H9 (cell line): ENCODE measurements at regions not wholly inside any gene's neighbourhood (a gene's known extent, or its start where the extent isn't known, plus 50 kb on each side); places are given as distances from the start of the nearest gene placed in this dataset.
A peak's percentile ranks its signal among the peaks of the same experiment; 100 is the strongest.

Source experiments
- DNase-seq: peaks from one replicate; pipeline ENCODE4 v3.0.0-alpha.2; 2017
- H2AFZ ChIP-seq: one replicate; pipeline ENCODE4 v1.6.1; 2013; ENCODE audit warnings: mild to moderate bottlenecking, low read length, control low read depth, moderate library complexity
- H2AK5ac ChIP-seq: 2 replicates; pipeline ENCODE4 v1.6.1; 2013; ENCODE audit warnings: low read length, control low read depth, mixed read lengths; ENCODE audit not compliant: insufficient read length
- H2BK120ac ChIP-seq: one replicate; pipeline ENCODE4 v1.6.1; 2013; ENCODE audit warnings: low read depth, mild to moderate bottlenecking, low read length, control low read depth, inconsistent platforms; ENCODE audit not compliant: poor library complexity, severe bottlenecking
- H2BK12ac ChIP-seq: 2 replicates; pipeline ENCODE4 v1.6.1; 2013; ENCODE audit warnings: low read length, control low read depth, mixed read lengths, low read depth; ENCODE audit not compliant: insufficient read length
- H2BK15ac ChIP-seq: 2 replicates; pipeline ENCODE4 v1.6.1; 2013; ENCODE audit warnings: low read depth, low read length, control low read depth
- H2BK20ac ChIP-seq: one replicate; pipeline ENCODE4 v1.6.1; 2013; ENCODE audit warnings: low read depth, mild to moderate bottlenecking, low read length, control low read depth, inconsistent platforms; ENCODE audit not compliant: poor library complexity, severe bottlenecking
- H2BK5ac ChIP-seq: 2 replicates; pipeline ENCODE4 v1.6.1; 2013; ENCODE audit warnings: low read length, control low read depth, mixed read lengths; ENCODE audit not compliant: insufficient read length
- H3K14ac ChIP-seq: 2 replicates; pipeline ENCODE4 v1.6.1; 2013; ENCODE audit warnings: low read length, control low read depth; ENCODE audit not compliant: insufficient read depth
- H3K18ac ChIP-seq: 2 replicates; pipeline ENCODE4 v1.6.1; 2013; ENCODE audit warnings: low read depth, mild to moderate bottlenecking, mixed read lengths, low read length, control low read depth; ENCODE audit not compliant: insufficient read length
- H3K23ac ChIP-seq: 2 replicates; pipeline ENCODE4 v1.6.1; 2013; ENCODE audit warnings: low read length, control low read depth, mixed read lengths, low read depth; ENCODE audit not compliant: insufficient read length
- H3K23me2 ChIP-seq: 2 replicates; pipeline ENCODE4 v1.6.1; 2013; ENCODE audit warnings: low read depth, mild to moderate bottlenecking, mixed read lengths, low read length, control low read depth; ENCODE audit not compliant: insufficient read length, poor library complexity, severe bottlenecking
- H3K27ac ChIP-seq: 2 replicates; pipeline ENCODE4 v1.5.1; 2013; ENCODE audit warnings: low read length, control low read depth, mixed read lengths, low read depth; ENCODE audit not compliant: insufficient read length
- H3K27me3 ChIP-seq: 2 replicates; pipeline ENCODE4 v1.6.1; 2013; ENCODE audit warnings: low read length, control low read depth, inconsistent platforms; ENCODE audit not compliant: insufficient read depth
- H3K4ac ChIP-seq: 2 replicates; pipeline ENCODE4 v1.6.1; 2013; ENCODE audit warnings: low read depth, mild to moderate bottlenecking, control low read depth, inconsistent platforms, low read length, moderate library complexity
- H3K4me1 ChIP-seq: 2 replicates; pipeline ENCODE4 v1.6.1; 2013; ENCODE audit warnings: low read length, control low read depth, inconsistent platforms; ENCODE audit not compliant: insufficient read depth
- H3K4me2 ChIP-seq: 2 replicates; pipeline ENCODE4 v1.6.1; 2013; ENCODE audit warnings: low read length, control low read depth, mixed read lengths; ENCODE audit not compliant: insufficient read length, insufficient read depth
- H3K56ac ChIP-seq: 2 replicates; pipeline ENCODE4 v1.6.1; 2013; ENCODE audit warnings: low read depth, mild to moderate bottlenecking, mixed read lengths, low read length, control low read depth; ENCODE audit not compliant: insufficient read length
- H3K79me1 ChIP-seq: 2 replicates; pipeline ENCODE4 v1.6.1; 2013; ENCODE audit warnings: low read depth, mild to moderate bottlenecking, moderate library complexity, low read length, control low read depth, inconsistent platforms; ENCODE audit not compliant: insufficient read depth, poor library complexity, severe bottlenecking
- H3K79me2 ChIP-seq: 2 replicates; pipeline ENCODE4 v1.6.1; 2013; ENCODE audit warnings: low read length, control low read depth, inconsistent platforms; ENCODE audit not compliant: insufficient read depth
- H3K9ac ChIP-seq: 2 replicates; pipeline ENCODE4 v1.6.1; 2013; ENCODE audit warnings: low read length, control low read depth, mixed read lengths; ENCODE audit not compliant: insufficient read length; ENCODE audit errors: extremely low read depth
- H3K9me3 ChIP-seq: one replicate; pipeline ENCODE4 v1.6.1; 2013; ENCODE audit warnings: low read depth, low read length, inconsistent platforms; ENCODE audit not compliant: control insufficient read depth
- H3T11ph ChIP-seq: one replicate; pipeline ENCODE4 v1.6.1; 2013; ENCODE audit warnings: mild to moderate bottlenecking, low read length, control low read depth, inconsistent platforms
- H4K20me1 ChIP-seq: one replicate; pipeline ENCODE4 v1.6.1; 2013; ENCODE audit not compliant: control insufficient read depth, insufficient read length, insufficient read depth
- H4K5ac ChIP-seq: 2 replicates; pipeline ENCODE4 v1.6.1; 2013; ENCODE audit warnings: low read depth, mild to moderate bottlenecking, mixed read lengths, low read length, control low read depth; ENCODE audit not compliant: insufficient read length
- H4K8ac ChIP-seq: replicated peaks from 2 replicates; pipeline ENCODE4 v1.6.1; 2013; ENCODE audit warnings: low read length, control low read depth, mixed read lengths, low read depth; ENCODE audit not compliant: insufficient read length
- H4K91ac ChIP-seq: 2 replicates; pipeline ENCODE4 v1.6.1; 2013; ENCODE audit warnings: low read depth, mild to moderate bottlenecking, moderate library complexity, mixed read lengths, low read length, control low read depth; ENCODE audit not compliant: insufficient read length
- H3K27ac Mint-ChIP-seq, 3 experiments: 2 replicates in 2 of 3; 3 replicates in 1 of 3; pipeline ENCODE4 v1.8.0; 2020 to 2021; ENCODE audit warnings: mixed read lengths in 3 of 3, mild to moderate bottlenecking in 1 of 3, moderate library complexity in 1 of 3
- H3K27me3 Mint-ChIP-seq: 2 replicates; pipeline ENCODE4 v1.8.0; 2021; ENCODE audit warnings: low read depth, mild to moderate bottlenecking, moderate library complexity, mixed read lengths
- H3K36me3 Mint-ChIP-seq, 3 experiments: 2 replicates in 2 of 3; 3 replicates in 1 of 3; pipeline ENCODE4 v1.8.0; 2020 to 2021; ENCODE audit warnings: low read depth in 3 of 3, mixed read lengths in 3 of 3; ENCODE audit not compliant: insufficient read depth in 1 of 3
- H3K4me1 Mint-ChIP-seq, 2 experiments: 2 replicates each; pipeline ENCODE4 v1.8.0; 2020; ENCODE audit warnings: mixed read lengths in 2 of 2
- H3K4me3 Mint-ChIP-seq, 2 experiments: 2 replicates in 1 of 2; 3 replicates in 1 of 2; pipeline ENCODE4 v1.8.0; 2020 to 2021; ENCODE audit warnings: mild to moderate bottlenecking in 2 of 2, mixed read lengths in 2 of 2, moderate library complexity in 1 of 2
- H3K9me3 Mint-ChIP-seq, 2 experiments: 2 replicates in 1 of 2; 3 replicates in 1 of 2; pipeline ENCODE4 v1.8.0; 2020; ENCODE audit warnings: mild to moderate bottlenecking in 2 of 2, mixed read lengths in 2 of 2, moderate library complexity in 1 of 2
- CTCF ChIP-seq: fragments of 200-600 bp; sonication (generic); conservative IDR thresholded peaks from 3 replicates; pipeline ENCODE4 v1.8.0; 2021; ENCODE audit warnings: antibody characterized with exemption, mild to moderate bottlenecking
- WGBS: extraction: QIAGEN DNeasy Blood & Tissue Kit; methylation state at CpG from one replicate; pipeline ENCODE4 v1.1.7; 2013; ENCODE audit warnings: missing lambda C conversion rate, low lambda C conversion rate, mixed read lengths; ENCODE audit not compliant: insufficient read length; ENCODE audit errors: extremely low coverage; 5-methylcytosine and 5-hydroxymethylcytosine counted together

DNA sequence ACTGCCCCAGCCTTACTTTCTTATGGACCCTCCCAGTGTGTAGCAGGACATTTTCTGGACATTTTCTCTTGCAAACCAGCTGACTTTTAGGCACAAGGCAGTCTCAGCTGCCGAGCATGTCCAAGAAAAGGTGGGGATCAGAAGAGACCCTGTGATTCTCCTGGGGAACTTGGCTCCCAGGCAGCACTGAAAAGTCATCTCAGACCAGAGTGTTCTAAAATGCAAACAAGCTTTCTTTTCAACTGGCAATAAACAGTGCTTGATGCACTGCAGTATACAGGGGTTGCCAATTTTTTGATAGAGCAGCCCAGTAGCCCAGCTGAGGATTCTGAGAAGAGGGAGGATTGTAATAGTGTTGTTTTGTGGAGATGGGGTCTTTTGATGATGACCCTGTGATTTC, 168.0 kb upstream of the PHYHIPL start:
- H3K56ac ChIP-seq = no peak overlapping the region
- H2BK20ac ChIP-seq = no peak overlapping the region
- H2BK5ac ChIP-seq = no peak overlapping the region
- no peak overlapping the region for H4K91ac ChIP-seq
- no peak overlapping the region for H3T11ph ChIP-seq
- H3K4me2 ChIP-seq = no peak overlapping the region
- H3K23ac ChIP-seq = no peak overlapping the region
- no peak overlapping the region for H3K18ac ChIP-seq
- H2BK12ac ChIP-seq = no peak overlapping the region
- Mint-ChIP-seq H3K27ac (no peak overlapping the region), H3K9me3 (no peaks in the 10 kb centered on the region), H3K4me3 (no peak overlapping the region), H3K4me1 (peaks cover 3% of the 10 kb centered on the region in 2 experiments; a peak in 3 of 4 replicates), H3K36me3 (no peaks in the 10 kb centered on the region), H3K27me3 (no peaks in the 10 kb centered on the region)
- no peaks in the 10 kb centered on the region for H3K23me2 ChIP-seq
- H3K9me3 ChIP-seq = no peaks in the 10 kb centered on the region
- peak overlapping the region; percentile 40 for H2AFZ ChIP-seq
- TF ChIP-seq CTCF = no peak
- no peak overlapping the region for H3K14ac ChIP-seq
- no peak overlapping the region for H3K9ac ChIP-seq
- H3K79me1 ChIP-seq = no peaks in the 10 kb centered on the region
- no peaks in the 10 kb centered on the region for H3K79me2 ChIP-seq
- H2BK120ac ChIP-seq = no peak overlapping the region
- DNase-seq = no peak
- H3K27me3 ChIP-seq = no peaks in the 10 kb centered on the region
- H4K20me1 ChIP-seq = no peaks in the 10 kb centered on the region
- no peak overlapping the region for H2AK5ac ChIP-seq
- H4K8ac ChIP-seq = no peak overlapping the region
- no peaks in the 10 kb centered on the region for H3K4me1 ChIP-seq
- H3K27ac ChIP-seq = no peak overlapping the region
- no peak overlapping the region for H4K5ac ChIP-seq
- no CpG with 5 or more reads among the region's 1 CpG for WGBS
- H3K4ac ChIP-seq = no peak overlapping the region
- no peak overlapping the region for H2BK15ac ChIP-seq
